Spinal cord (tissue), 9 donors: ENCODE measurements at regions not wholly inside any gene's neighbourhood (a gene's known extent, or its start where the extent isn't known, plus 50 kb on each side); places are given as distances from the start of the nearest gene placed in this dataset.

ENCODE experiments used
- DNase-seq, 6 donors: peaks; one replicate each; pipeline versions ENCODE4 v3.0.0 to v3.0.0-alpha.2; 2013 to 2015; ENCODE audit warnings: low spot score in 6 of 6, low read depth in 4 of 6
- H3K27ac ChIP-seq: one replicate; pipeline ENCODE4 v1.5.1; 2013; ENCODE audit warnings: low read depth, low read length, control low read depth
- H3K27me3 ChIP-seq: one replicate; pipeline ENCODE4 v1.6.1; 2013; ENCODE audit warnings: low read length; ENCODE audit not compliant: control insufficient read depth, insufficient read depth
- H3K36me3 ChIP-seq: one replicate; pipeline ENCODE4 v1.6.1; 2013; ENCODE audit warnings: low read length; ENCODE audit not compliant: control insufficient read depth, insufficient read depth
- H3K4me1 ChIP-seq: one replicate; pipeline ENCODE4 v1.6.1; 2013; ENCODE audit warnings: low read length; ENCODE audit not compliant: control insufficient read depth, insufficient read depth
- H3K4me3 ChIP-seq: one replicate; pipeline ENCODE4 v1.5.1; 2013; ENCODE audit warnings: low read depth, low read length, control low read depth
- H3K9me3 ChIP-seq: one replicate; pipeline ENCODE4 v1.6.1; 2013; ENCODE audit warnings: low read length; ENCODE audit not compliant: control insufficient read depth, insufficient read depth
- WGBS: methylation state at CpG from one replicate; pipeline ENCODE4 v1.1.5; 2013; ENCODE audit warnings: missing lambda C conversion rate; ENCODE audit not compliant: insufficient coverage; 5-methylcytosine and 5-hydroxymethylcytosine counted together
- donor health status: healthy.

GRCh38 chr1:104768466-104768865 is 1018.8 kb downstream of the AMY1C start:
- Histone ChIP-seq H3K4me1 (no peaks in the 10 kb centered on the region), H3K4me3 (no peak overlapping the region), H3K27ac (no peak overlapping the region), H3K36me3 (no peaks in the 10 kb centered on the region), H3K9me3 (no peaks in the 10 kb centered on the region), H3K27me3 (no peaks in the 10 kb centered on the region)
- no peak for DNase-seq
- WGBS = no CpG with 5 or more reads among the region's 3 CpGs

DNA sequence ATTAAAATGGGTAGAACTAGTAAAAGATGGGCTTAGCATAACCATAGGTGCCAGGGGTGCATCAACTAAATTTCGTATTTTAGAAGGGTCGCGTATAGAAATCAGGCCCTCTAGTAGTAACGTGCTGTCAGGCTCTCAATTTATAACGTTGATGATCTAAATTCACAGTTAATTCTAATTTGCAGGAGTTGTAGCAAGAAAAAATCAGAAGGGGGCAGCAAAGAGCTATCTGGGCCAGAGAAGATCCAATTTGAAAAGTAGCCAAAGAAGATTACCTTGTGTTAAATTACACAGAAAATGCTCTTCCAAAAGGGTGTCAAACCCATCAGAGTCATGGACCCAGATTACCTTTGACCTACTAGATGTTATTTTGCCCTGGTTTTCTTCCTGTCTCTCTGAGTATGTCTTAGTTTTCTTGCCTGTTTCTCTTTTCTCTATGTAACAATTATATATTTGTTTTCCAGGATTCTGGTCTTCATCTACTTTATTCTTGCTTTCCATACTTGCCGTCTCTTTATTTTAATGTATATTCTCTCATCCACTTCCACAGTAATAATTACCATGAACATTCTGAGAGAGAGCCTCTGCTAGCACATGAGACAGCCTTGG is 1030.9 kb downstream of the AMY1C start:
- no peak overlapping the region for H3K4me3 ChIP-seq
- no CpG with 5 or more reads among the region's 6 CpGs for WGBS
- no peaks in the 10 kb centered on the region for H3K9me3 ChIP-seq
- no peaks in the 10 kb centered on the region for H3K36me3 ChIP-seq
- H3K27me3 ChIP-seq = no peaks in the 10 kb centered on the region
- no peaks in the 10 kb centered on the region for H3K4me1 ChIP-seq
- H3K27ac ChIP-seq = no peak overlapping the region
- DNase-seq = peak in 5 of 6 donors; percentile 6 to 81 (median 25)

DNA sequence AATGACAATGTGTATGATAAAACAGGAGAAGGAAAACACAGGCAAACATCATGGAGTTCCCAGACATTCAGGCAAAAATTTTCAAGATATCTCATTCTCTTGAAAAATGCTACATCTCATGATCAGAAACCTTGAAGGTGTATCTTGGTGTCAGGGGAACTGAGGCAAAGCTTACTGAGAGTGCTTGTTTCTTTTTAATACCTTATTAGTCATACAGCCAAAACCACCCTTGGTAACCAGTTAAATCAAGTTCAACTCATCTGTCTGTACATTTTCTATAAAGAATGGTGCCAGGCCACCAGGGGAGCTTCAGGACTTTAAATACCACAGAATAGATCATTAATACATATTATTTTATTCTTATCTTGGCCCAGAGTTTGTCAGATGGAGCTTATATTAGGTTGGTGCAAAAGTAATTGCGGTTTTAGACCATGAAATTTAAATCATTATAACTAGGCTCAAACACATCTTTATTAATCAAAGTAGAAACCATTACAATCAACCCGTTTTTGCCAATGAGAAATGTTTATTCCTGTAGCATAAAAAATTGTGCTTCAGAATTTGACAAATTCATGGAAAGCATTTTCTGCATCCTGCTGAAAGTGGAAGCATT is 1036.0 kb downstream of the AMY1C start:
- no peaks in the 10 kb centered on the region for H3K4me1 ChIP-seq
- WGBS = no CpG with 5 or more reads among the region's 2 CpGs
- H3K27me3 ChIP-seq = no peaks in the 10 kb centered on the region
- H3K27ac ChIP-seq = no peak overlapping the region
- H3K9me3 ChIP-seq = peaks cover 1% of the 10 kb centered on the region
- no peaks in the 10 kb centered on the region for H3K36me3 ChIP-seq
- no peak overlapping the region for H3K4me3 ChIP-seq
- no peak for DNase-seq

DNA sequence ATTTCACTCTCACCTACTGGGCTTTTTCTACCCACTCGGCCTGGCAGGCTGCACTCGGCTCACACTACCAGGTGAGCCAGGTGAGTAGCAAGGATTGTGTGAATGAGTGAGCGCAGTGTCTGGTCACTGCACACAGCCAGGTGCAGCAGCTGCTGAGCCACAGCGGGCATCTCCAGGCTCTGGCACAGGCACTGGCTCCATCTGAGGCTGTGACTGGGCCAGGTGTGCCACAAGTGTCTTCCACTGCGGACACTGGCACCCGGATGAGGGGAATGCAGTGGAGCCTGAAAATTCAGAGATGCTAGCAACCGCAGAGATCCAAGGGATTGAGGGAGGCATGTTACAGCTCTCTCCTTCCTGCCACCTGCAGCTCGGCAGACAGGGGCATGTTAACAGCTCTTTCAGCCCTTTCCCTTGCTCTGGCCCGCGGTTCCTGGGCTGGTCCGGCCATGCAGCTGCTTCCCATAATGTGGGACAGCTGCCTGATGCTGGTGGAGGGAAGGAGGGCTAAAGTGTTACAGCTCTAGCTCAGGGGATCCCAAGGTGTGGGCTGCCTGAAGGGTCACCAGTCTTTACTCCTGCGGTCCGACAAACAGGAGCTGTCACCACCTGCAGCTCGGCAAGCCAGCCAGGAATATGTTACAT is 1038.3 kb downstream of the AMY1C start:
- peaks cover 1% of the 10 kb centered on the region for H3K9me3 ChIP-seq
- WGBS = 94% methylated on average over 10 of the region's 14 CpGs
- no peak overlapping the region for H3K27ac ChIP-seq
- no peaks in the 10 kb centered on the region for H3K36me3 ChIP-seq
- H3K4me1 ChIP-seq = no peaks in the 10 kb centered on the region
- DNase-seq = no peak
- H3K4me3 ChIP-seq = no peak overlapping the region
- H3K27me3 ChIP-seq = no peaks in the 10 kb centered on the region

DNA sequence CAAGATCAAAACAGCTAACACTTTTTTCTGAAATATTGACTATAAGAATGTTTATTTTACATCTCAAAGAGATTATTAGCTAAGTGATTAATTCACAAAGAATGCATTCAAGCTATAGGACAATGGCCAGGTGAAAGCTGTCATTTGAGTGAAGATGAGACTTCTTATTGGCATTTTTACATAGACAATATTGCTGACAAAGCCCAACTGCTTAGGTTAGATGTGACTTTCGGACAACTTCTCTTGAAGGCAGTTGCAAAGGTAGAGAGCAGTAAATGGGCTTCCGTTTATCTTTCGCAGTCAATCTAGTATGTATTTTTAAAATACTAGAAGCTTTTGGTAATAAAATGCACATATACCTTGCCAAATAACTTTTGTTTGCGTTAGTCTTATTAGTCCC is 1041.3 kb downstream of the AMY1C start:
- Histone ChIP-seq H3K27me3 (no peaks in the 10 kb centered on the region), H3K36me3 (no peaks in the 10 kb centered on the region), H3K4me1 (no peaks in the 10 kb centered on the region), H3K4me3 (no peak overlapping the region), H3K27ac (no peak overlapping the region), H3K9me3 (peaks cover 1% of the 10 kb centered on the region)
- no peak for DNase-seq
- WGBS = 100% methylated on average over 1 of the region's 4 CpGs

GRCh38 chr1:104794035-104794434 is 1044.3 kb downstream of the AMY1C start:
- H3K4me1 ChIP-seq = no peaks in the 10 kb centered on the region
- H3K4me3 ChIP-seq = no peak overlapping the region
- no peak overlapping the region for H3K27ac ChIP-seq
- no peaks in the 10 kb centered on the region for H3K27me3 ChIP-seq
- no peaks in the 10 kb centered on the region for H3K36me3 ChIP-seq
- no peak for DNase-seq
- no peaks in the 10 kb centered on the region for H3K9me3 ChIP-seq

DNA sequence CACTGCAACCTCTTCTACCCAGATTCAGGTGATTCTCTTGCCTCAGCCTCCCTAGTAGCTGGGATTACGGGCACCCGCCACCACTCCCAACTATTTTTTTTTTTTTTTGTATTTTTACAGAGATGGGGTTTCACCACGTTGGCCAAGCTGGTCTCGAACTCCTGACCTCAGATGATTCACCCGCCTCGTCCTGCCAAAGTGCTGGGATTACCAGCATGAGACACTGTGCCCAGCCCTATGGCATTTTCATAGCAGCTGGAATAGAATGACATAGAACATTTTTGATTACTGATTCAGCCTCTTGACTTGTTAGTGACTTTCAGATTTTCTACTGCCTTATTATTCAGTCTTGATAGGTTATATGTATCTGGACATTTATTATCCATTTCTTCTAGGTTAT is 1046.2 kb downstream of the AMY1C start:
- H3K4me1 ChIP-seq = no peaks in the 10 kb centered on the region
- H3K9me3 ChIP-seq = no peaks in the 10 kb centered on the region
- no peak for DNase-seq
- H3K4me3 ChIP-seq = no peak overlapping the region
- 100% methylated on average over 3 of the region's 6 CpGs for WGBS
- H3K27ac ChIP-seq = no peak overlapping the region
- H3K27me3 ChIP-seq = no peaks in the 10 kb centered on the region
- H3K36me3 ChIP-seq = no peaks in the 10 kb centered on the region

GRCh38 chr1:104797982-104798381 is 1048.3 kb downstream of the AMY1C start:
- H3K27ac ChIP-seq = no peak overlapping the region
- no peak overlapping the region for H3K4me3 ChIP-seq
- no peaks in the 10 kb centered on the region for H3K4me1 ChIP-seq
- H3K27me3 ChIP-seq = no peaks in the 10 kb centered on the region
- H3K9me3 ChIP-seq = no peaks in the 10 kb centered on the region
- WGBS = 100% methylated on average over 1 of the region's 2 CpGs
- no peaks in the 10 kb centered on the region for H3K36me3 ChIP-seq
- DNase-seq = no peak

DNA sequence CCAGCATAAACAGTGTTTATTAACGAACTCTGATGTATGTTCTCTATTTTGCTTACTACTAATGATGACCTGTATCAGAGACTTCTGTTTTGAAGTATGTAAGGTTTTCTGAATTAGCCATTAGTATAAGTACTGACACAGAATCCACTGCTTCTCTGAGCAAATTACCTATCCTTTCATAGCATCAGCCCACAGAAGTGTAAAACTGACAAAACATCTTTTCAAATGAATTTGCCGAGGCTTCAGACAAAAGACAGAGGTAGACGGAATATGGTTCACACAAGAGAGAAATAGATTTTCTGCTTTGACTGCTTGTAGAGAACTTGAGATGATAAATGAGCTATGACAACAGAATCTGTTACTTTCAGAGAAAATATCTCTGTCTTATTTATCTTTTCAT is 1051.6 kb downstream of the AMY1C start:
- WGBS = no CpG with 5 or more reads among the region's 3 CpGs
- H3K27me3 ChIP-seq = no peaks in the 10 kb centered on the region

GRCh38 chr1:104804147-104804546 is 1054.4 kb downstream of the AMY1C start:
- no peaks in the 10 kb centered on the region for H3K4me1 ChIP-seq
- no peaks in the 10 kb centered on the region for H3K36me3 ChIP-seq
- DNase-seq = no peak
- no peaks in the 10 kb centered on the region for H3K27me3 ChIP-seq
- no peak overlapping the region for H3K27ac ChIP-seq
- H3K9me3 ChIP-seq = no peaks in the 10 kb centered on the region
- H3K4me3 ChIP-seq = no peak overlapping the region
- 83% methylated on average over 2 of the region's 2 CpGs for WGBS

More for the DNA sequence above, 1051.6 kb downstream of the AMY1C start:
- Histone ChIP-seq H3K4me3 (no peak overlapping the region), H3K27ac (no peak overlapping the region), H3K9me3 (no peaks in the 10 kb centered on the region), H3K4me1 (no peaks in the 10 kb centered on the region), H3K36me3 (no peaks in the 10 kb centered on the region)
- DNase-seq = peak in 1 of 6 donors; percentile 5
